ENCODE measurements at regions not wholly inside any gene's neighbourhood (a gene's known extent, or its start where the extent isn't known, plus 50 kb on each side); places are given as distances from the start of the nearest gene placed in this dataset.

DNA sequence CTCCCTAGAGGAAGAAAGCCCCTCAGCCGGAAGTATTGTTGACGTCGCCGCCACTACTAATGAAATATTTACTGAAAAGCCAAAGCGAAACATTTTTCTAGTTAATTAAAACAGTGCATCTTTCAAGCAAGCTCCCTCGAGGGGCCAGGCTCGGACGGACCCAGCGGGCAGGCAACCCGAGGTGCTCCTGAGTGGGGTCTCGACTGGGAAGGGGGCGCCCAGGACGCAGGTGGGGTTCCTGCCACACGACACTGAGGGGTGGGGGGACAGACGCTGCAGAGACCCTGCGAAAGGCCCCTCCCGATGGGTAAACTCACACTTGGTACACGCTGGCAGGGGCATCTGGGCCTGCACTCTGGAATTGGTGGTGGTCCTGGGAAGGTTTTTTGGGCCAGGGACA, 72.4 kb upstream of the ADGRA1 start:
- DNase-seq (ENCODE audit: low read depth, low spot score) (no peak), FAIRE-seq (no peak)
- H3K4me2 ChIP-seq (ENCODE audit: insufficient read depth, low read length), result no peak overlapping the region
- no peak overlapping the region for H3K9ac ChIP-seq (replicated peaks; ENCODE audit: extremely low read depth, insufficient read depth, low read length)
- no peaks in the 10 kb centered on the region for H3K36me3 ChIP-seq (ENCODE audit: control insufficient read depth in 2 of 2, extremely low read depth in 1 of 2, insufficient read depth in 2 of 2, low read length in 2 of 2)
- H3K27me3 ChIP-seq (ENCODE audit: control insufficient read depth in 2 of 2, insufficient read depth in 2 of 2, low read length in 2 of 2), result no peaks in the 10 kb centered on the region
- no peaks in the 10 kb centered on the region for H3K9me3 ChIP-seq (replicated peaks; ENCODE audit: control insufficient read depth, insufficient read depth, low read length)
- no peaks in the 10 kb centered on the region for H3K9me1 ChIP-seq (replicated peaks; ENCODE audit: control insufficient read depth, extremely low read depth, insufficient read depth, low read length)
- dilution Hi-C loops (cut with MboI; ENCODE audit: extremely low pct_ligation_motif_present, low sequenced_read_pairs) (no loop called here), intact Hi-C loops (cut with micrococcal nuclease) (no loop called here)
- H3K4me1 ChIP-seq (ENCODE audit: control insufficient read depth, extremely low read depth, insufficient read depth, low read length), result no peaks in the 10 kb centered on the region
- TF ChIP-seq GATA2 (IDR thresholded peaks at IDR 0.05; ENCODE audit: insufficient read depth, insufficient read length, low read depth, low read length) (no peak), JUN (IDR thresholded peaks at IDR 0.05; ENCODE audit: borderline replicate concordance, insufficient read depth, insufficient read length, low read depth) (no peak), POLR2AphosphoS5 (IDR thresholded peaks at IDR 0.05; ENCODE audit: insufficient read depth, low read depth, low read length) (no peak), MYC (IDR thresholded peaks at IDR 0.05; ENCODE audit: low read depth, low read length) (no peak), EZH2 (IDR thresholded peaks at IDR 0.05; ENCODE audit: borderline replicate concordance, low read depth, low read length, severe bottlenecking) (no peak), POLR2A (IDR thresholded peaks at IDR 0.05; ENCODE audit: low read depth, low read length) (no peak), FOS (IDR thresholded peaks at IDR 0.05; ENCODE audit: borderline replicate concordance, insufficient read depth, low read length) (no peak)
- TF ChIP-seq, protein P1, sequence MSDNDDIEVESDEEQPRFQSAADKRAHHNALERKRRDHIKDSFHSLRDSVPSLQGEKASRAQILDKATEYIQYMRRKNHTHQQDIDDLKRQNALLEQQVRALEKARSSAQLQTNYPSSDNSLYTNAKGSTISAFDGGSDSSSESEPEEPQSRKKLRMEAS (IDR thresholded peaks at IDR 0.05; ENCODE audit: insufficient read depth, insufficient read length), result no peak
- TF ChIP-seq, protein P2, sequence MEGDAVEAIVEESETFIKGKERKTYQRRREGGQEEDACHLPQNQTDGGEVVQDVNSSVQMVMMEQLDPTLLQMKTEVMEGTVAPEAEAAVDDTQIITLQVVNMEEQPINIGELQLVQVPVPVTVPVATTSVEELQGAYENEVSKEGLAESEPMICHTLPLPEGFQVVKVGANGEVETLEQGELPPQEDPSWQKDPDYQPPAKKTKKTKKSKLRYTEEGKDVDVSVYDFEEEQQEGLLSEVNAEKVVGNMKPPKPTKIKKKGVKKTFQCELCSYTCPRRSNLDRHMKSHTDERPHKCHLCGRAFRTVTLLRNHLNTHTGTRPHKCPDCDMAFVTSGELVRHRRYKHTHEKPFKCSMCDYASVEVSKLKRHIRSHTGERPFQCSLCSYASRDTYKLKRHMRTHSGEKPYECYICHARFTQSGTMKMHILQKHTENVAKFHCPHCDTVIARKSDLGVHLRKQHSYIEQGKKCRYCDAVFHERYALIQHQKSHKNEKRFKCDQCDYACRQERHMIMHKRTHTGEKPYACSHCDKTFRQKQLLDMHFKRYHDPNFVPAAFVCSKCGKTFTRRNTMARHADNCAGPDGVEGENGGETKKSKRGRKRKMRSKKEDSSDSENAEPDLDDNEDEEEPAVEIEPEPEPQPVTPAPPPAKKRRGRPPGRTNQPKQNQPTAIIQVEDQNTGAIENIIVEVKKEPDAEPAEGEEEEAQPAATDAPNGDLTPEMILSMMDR (IDR thresholded peaks at IDR 0.05; ENCODE audit: extremely low read depth in 1 of 2, insufficient read depth in 1 of 2, low read depth in 1 of 2, low read length in 2 of 2), result no peak
- H4K20me1 ChIP-seq (replicated peaks; ENCODE audit: control insufficient read depth, extremely low read depth, insufficient read depth, low read length), result no peaks in the 10 kb centered on the region
- H3K79me2 ChIP-seq (ENCODE audit: control insufficient read depth, insufficient read depth, low read length), result no peaks in the 10 kb centered on the region
- no peak overlapping the region for H3K27ac ChIP-seq (ENCODE audit: insufficient read depth, low read depth, low read length)
- POLR2A ChIA-PET, result no interaction called here
- BruUV-seq (replicated peaks), result no TSS peak
- H2AFZ ChIP-seq (ENCODE audit: low read depth, low read length), result no peak overlapping the region
- CTCF ChIA-PET, result no interaction called here
- H3K4me3 ChIP-seq (replicated peaks in 1 of 3; ENCODE audit: insufficient read depth in 1 of 3, low read depth in 1 of 3, low read length in 3 of 3), result no peak overlapping the region

Data from endothelial cell of umbilical vein (primary cell).